B cell (primary cell): ENCODE measurements at regions not wholly inside any gene's neighbourhood (a gene's known extent, or its start where the extent isn't known, plus 50 kb on each side); places are given as distances from the start of the nearest gene placed in this dataset.

Experiments
- ATAC-seq: fragments of 200-7000 bp; cut with Tn5 transposase; one replicate; pipeline ENCODE4 v1.10.0; 2021; ENCODE audit warnings: low read depth, mild to moderate bottlenecking, moderate number of reproducible peaks, moderate library complexity
- CTCF ChIA-PET: fragments of 350-600 bp; sonication (Branson Sonifier 250); formaldehyde crosslinking; loops from one replicate; lab custom pipeline; 2021; ENCODE audit warnings: antibody characterized with exemption, inconsistent platforms; lab: Charles Lee
- POLR2A ChIA-PET: fragments of 350-600 bp; sonication (Branson Sonifier 250); formaldehyde crosslinking; loops from one replicate; lab custom pipeline; 2021; ENCODE audit warnings: antibody characterized with exemption; lab: Charles Lee
- DNase-seq: peaks from one replicate; pipeline ENCODE4 v3.0.0; 2013
- H2AFZ ChIP-seq: 2 replicates; pipeline ENCODE4 v1.6.1; 2012; ENCODE audit warnings: mild to moderate bottlenecking, low read depth, low read length; ENCODE audit not compliant: insufficient read depth, poor library complexity, severe bottlenecking
- H3K27ac ChIP-seq, 2 donors: 1 replicate in 1 of 2; 2 replicates in 1 of 2; pipeline ENCODE4 v1.5.1; 2012 to 2013; ENCODE audit warnings: low read length in 2 of 2, mild to moderate bottlenecking in 2 of 2, moderate library complexity in 1 of 2
- H3K27me3 ChIP-seq, 4 experiments: fragments of 200-600 bp in 1 of 4; sonication (generic) in 1 of 4; replicated peaks in 1 of 4; 1 replicate in 2 of 4; 2 replicates in 2 of 4; pipeline versions ENCODE4 v1.6.1 to v1.7.0; 2013 to 2016; ENCODE audit warnings: low read length in 3 of 4, mild to moderate bottlenecking in 2 of 4, mixed read lengths in 1 of 4, moderate library complexity in 1 of 4; ENCODE audit not compliant: insufficient read depth in 4 of 4, control insufficient read depth in 3 of 4; ENCODE audit errors: control extremely low read depth in 1 of 4
- H3K36me3 ChIP-seq, 2 experiments: replicated peaks in 1 of 2; 1 replicate in 1 of 2; 2 replicates in 1 of 2; pipeline versions ENCODE4 v1.6.1 to v1.7.1; 2013; ENCODE audit warnings: low read length in 1 of 2; ENCODE audit not compliant: insufficient read depth in 2 of 2, control insufficient read depth in 1 of 2; ENCODE audit errors: control extremely low read depth in 1 of 2, extremely low read depth in 1 of 2
- H3K4me1 ChIP-seq, 2 donors: fragments of 200-600 bp in 1 of 2; sonication (generic) in 1 of 2; 1 replicate in 1 of 2; 2 replicates in 1 of 2; pipeline versions ENCODE4 v1.5.1 to v1.6.1; 2013 to 2017; ENCODE audit warnings: low read length in 2 of 2; ENCODE audit not compliant: control insufficient read depth in 2 of 2, insufficient read depth in 2 of 2
- H3K4me2 ChIP-seq: replicated peaks from 2 replicates; pipeline ENCODE3; 2012; ENCODE audit warnings: mild to moderate bottlenecking, low read depth, low read length; ENCODE audit not compliant: poor library complexity, severe bottlenecking
- H3K4me3 ChIP-seq, 5 experiments: fragments of 200-600 bp in 1 of 5; sonication (generic) in 1 of 5; 1 replicate in 3 of 5; 2 replicates in 2 of 5; pipeline versions ENCODE4 v1.5.1 to v1.7.0; 2011 to 2016; ENCODE audit warnings: low read length in 4 of 5, mild to moderate bottlenecking in 4 of 5, low read depth in 2 of 5, control low read depth in 1 of 5, moderate library complexity in 1 of 5; ENCODE audit not compliant: insufficient read depth in 1 of 5; ENCODE audit errors: control extremely low read depth in 1 of 5, extremely low read depth in 1 of 5
- H3K79me2 ChIP-seq: fragments of 200-600 bp; sonication (generic); one replicate; pipeline ENCODE4 v1.6.0; 2016; ENCODE audit warnings: low read length; ENCODE audit not compliant: control insufficient read depth, insufficient read depth
- H3K9ac ChIP-seq: fragments of 200-600 bp; sonication (generic); 2 replicates; pipeline ENCODE4 v1.6.1; 2017; ENCODE audit warnings: mild to moderate bottlenecking, low read length, moderate library complexity
- H3K9me3 ChIP-seq, 3 donors: one replicate each; pipeline versions ENCODE4 v1.6.1 to v1.7.1; 2013; ENCODE audit warnings: low read length in 2 of 3; ENCODE audit not compliant: control insufficient read depth in 2 of 3, insufficient read depth in 1 of 3; ENCODE audit errors: control extremely low read depth in 1 of 3
- H4K20me1 ChIP-seq: 2 replicates; pipeline ENCODE4 v1.6.0; 2012; ENCODE audit warnings: mild to moderate bottlenecking, low read length; ENCODE audit not compliant: insufficient read depth, control insufficient read depth, poor library complexity, severe bottlenecking
- H3K27ac Mint-ChIP-seq: one replicate; pipeline ENCODE4 v1.8.0; 2021; ENCODE audit warnings: mixed read lengths
- H3K27me3 Mint-ChIP-seq: one replicate; pipeline ENCODE4 v1.8.0; 2021; ENCODE audit warnings: mixed read lengths
- H3K4me1 Mint-ChIP-seq: one replicate; pipeline ENCODE4 v1.8.0; 2021; ENCODE audit warnings: mixed read lengths
- H3K4me3 Mint-ChIP-seq: one replicate; pipeline ENCODE4 v1.8.0; 2021; ENCODE audit warnings: mixed read lengths
- H3K9me3 Mint-ChIP-seq: one replicate; pipeline ENCODE4 v1.8.0; 2022; ENCODE audit warnings: mixed read lengths; ENCODE audit not compliant: insufficient read depth
- EZH2 ChIP-seq: IDR thresholded peaks from 2 replicates; pipeline ENCODE4 v1.6.1; 2012; ENCODE audit warnings: borderline replicate concordance, low read depth, mild to moderate bottlenecking, moderate library complexity, low read length; ENCODE audit not compliant: insufficient read depth, poor library complexity, severe bottlenecking
- WGBS: methylation state at CpG from one replicate; pipeline ENCODE4 v1.1.5; 2013; ENCODE audit warnings: missing lambda C conversion rate; ENCODE audit not compliant: insufficient coverage; 5-methylcytosine and 5-hydroxymethylcytosine counted together
- intact Hi-C: fragments of 100-400 bp; cut with micrococcal nuclease; formaldehyde crosslinking; loops from one replicate; pipeline ENCODE4 v1.10.0; 2022
- TF ChIP-seq, protein P1 (sequence below): fragments of 200-600 bp; IDR thresholded peaks from one replicate; pipeline ENCODE4 v1.8.0; 2022; ENCODE audit warnings: antibody characterized with exemption, mild to moderate bottlenecking

DNA sequence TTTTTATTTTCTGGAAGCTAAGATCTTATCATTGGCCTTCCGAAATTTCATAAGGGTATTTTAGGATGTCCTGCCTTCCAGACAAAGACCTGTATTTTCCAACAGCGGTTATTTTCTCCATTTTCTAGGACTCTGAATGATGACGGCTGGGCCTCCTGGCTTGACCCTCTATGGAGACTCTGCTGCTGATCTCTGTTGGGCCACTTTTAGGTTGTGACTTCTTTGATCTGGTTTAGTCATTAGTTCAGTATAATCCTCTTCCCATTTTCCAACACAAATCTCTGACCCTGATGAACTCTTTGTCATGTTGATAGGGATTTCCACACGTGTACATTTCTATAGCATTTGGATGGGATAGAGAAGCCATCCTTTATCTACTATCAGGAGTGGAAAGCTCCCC, 93.7 kb downstream of the HS1BP3 start:
- no peak overlapping the region for H3K9ac ChIP-seq
- peaks cover 0 to 17% (median 2%) of the 10 kb centered on the region in 4 experiments for H3K27me3 ChIP-seq
- Mint-ChIP-seq H3K4me1 (peaks cover 4% of the 10 kb centered on the region), H3K9me3 (no peaks in the 10 kb centered on the region), H3K27me3 (peaks cover 40% of the 10 kb centered on the region), H3K27ac (no peak overlapping the region), H3K4me3 (no peak overlapping the region)
- DNase-seq (no peak), ATAC-seq (no peak)
- ChIA-PET POLR2A (no interaction called here), CTCF (no interaction called here)
- no peaks in the 10 kb centered on the region for H3K36me3 ChIP-seq
- H2AFZ ChIP-seq: no peak overlapping the region
- H3K9me3 ChIP-seq: no peaks in the 10 kb centered on the region
- no peak overlapping the region for H3K27ac ChIP-seq
- intact Hi-C loops: no loop called here
- no peak for TF ChIP-seq EZH2
- TF ChIP-seq, protein P1, sequence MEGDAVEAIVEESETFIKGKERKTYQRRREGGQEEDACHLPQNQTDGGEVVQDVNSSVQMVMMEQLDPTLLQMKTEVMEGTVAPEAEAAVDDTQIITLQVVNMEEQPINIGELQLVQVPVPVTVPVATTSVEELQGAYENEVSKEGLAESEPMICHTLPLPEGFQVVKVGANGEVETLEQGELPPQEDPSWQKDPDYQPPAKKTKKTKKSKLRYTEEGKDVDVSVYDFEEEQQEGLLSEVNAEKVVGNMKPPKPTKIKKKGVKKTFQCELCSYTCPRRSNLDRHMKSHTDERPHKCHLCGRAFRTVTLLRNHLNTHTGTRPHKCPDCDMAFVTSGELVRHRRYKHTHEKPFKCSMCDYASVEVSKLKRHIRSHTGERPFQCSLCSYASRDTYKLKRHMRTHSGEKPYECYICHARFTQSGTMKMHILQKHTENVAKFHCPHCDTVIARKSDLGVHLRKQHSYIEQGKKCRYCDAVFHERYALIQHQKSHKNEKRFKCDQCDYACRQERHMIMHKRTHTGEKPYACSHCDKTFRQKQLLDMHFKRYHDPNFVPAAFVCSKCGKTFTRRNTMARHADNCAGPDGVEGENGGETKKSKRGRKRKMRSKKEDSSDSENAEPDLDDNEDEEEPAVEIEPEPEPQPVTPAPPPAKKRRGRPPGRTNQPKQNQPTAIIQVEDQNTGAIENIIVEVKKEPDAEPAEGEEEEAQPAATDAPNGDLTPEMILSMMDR: no peak
- H4K20me1 ChIP-seq: no peaks in the 10 kb centered on the region
- no CpG with 5 or more reads among the region's 4 CpGs for WGBS
- no peaks in the 10 kb centered on the region for H3K79me2 ChIP-seq
- no peak overlapping the region for H3K4me2 ChIP-seq
- no peak overlapping the region for H3K4me3 ChIP-seq
- peaks cover 0 to 6% of the 10 kb centered on the region in 2 donors for H3K4me1 ChIP-seq

DNA sequence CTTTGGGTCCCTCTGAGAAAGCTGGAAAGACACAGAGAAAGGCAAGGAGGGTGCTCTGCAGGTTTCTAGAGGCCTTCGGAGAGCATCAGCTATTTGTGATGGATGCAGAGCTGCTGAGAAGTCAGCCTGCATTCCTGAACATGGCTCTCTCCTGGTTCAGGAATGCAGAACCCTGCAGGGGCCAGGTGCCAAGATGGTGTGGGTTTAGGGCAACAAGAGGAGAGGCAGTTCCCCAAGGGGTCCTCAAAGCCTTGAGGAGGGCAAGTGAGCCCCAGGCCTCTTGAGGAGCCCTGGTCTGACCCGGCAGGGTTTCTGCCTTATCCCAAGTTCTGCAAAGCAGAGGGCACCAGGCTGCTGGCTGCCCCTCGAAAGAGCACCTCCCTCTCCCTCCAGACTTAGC, 93.3 kb downstream of the HS1BP3 start:
- POLR2A ChIA-PET: no interaction called here
- peaks cover 0 to 17% (median 2%) of the 10 kb centered on the region in 4 experiments for H3K27me3 ChIP-seq
- intact Hi-C loops: no loop called here

More for the DNA sequence above, 93.3 kb downstream of the HS1BP3 start:
- DNase-seq (no peak), ATAC-seq (no peak)
- Mint-ChIP-seq H3K27ac (no peak overlapping the region), H3K4me3 (no peak overlapping the region), H3K4me1 (peaks cover 4% of the 10 kb centered on the region), H3K9me3 (no peaks in the 10 kb centered on the region), H3K27me3 (peaks cover 40% of the 10 kb centered on the region)
- no peak overlapping the region for H3K4me2 ChIP-seq
- no peak overlapping the region for H2AFZ ChIP-seq
- H3K4me3 ChIP-seq: no peak overlapping the region
- H3K36me3 ChIP-seq: no peaks in the 10 kb centered on the region
- TF ChIP-seq, protein P1: no peak
- no peak for TF ChIP-seq EZH2
- H3K9ac ChIP-seq: no peak overlapping the region
- H3K79me2 ChIP-seq: no peaks in the 10 kb centered on the region
- H3K4me1 ChIP-seq: peaks cover 0 to 6% of the 10 kb centered on the region in 2 donors
- CTCF ChIA-PET: no interaction called here
- 82% methylated on average over 3 of the region's 3 CpGs for WGBS
- no peaks in the 10 kb centered on the region for H3K9me3 ChIP-seq
- no peaks in the 10 kb centered on the region for H4K20me1 ChIP-seq
- no peak overlapping the region for H3K27ac ChIP-seq
